Heart right ventricle (tissue), 16 donors: ENCODE measurements at regions not wholly inside any gene's neighbourhood (a gene's known extent, or its start where the extent isn't known, plus 50 kb on each side); places are given as distances from the start of the nearest gene placed in this dataset.

Experiments
- ATAC-seq, 8 donors: fragments of 200-7000 bp; cut with Tn5 transposase; one replicate each; pipeline ENCODE4 v1.9.1; 2020; ENCODE audit warnings: mild to moderate bottlenecking in 8 of 8, moderate library complexity in 8 of 8, moderate number of reproducible peaks in 1 of 8
- DNase-seq, 2 donors: peaks; one replicate each; pipeline ENCODE4 v3.0.0-alpha.2; 2020
- H3K27ac ChIP-seq, 10 donors: fragments of 200-600 bp; sonication (generic) in 2 of 10; one replicate each; pipeline versions ENCODE4 v1.5.0 to v1.8.0; 2020 to 2022; ENCODE audit warnings: mild to moderate bottlenecking in 3 of 10
- H3K27me3 ChIP-seq, 7 donors: fragments of 200-600 bp; one replicate each; pipeline ENCODE4 v1.8.0; 2021 to 2022; ENCODE audit warnings: mild to moderate bottlenecking in 2 of 7
- H3K36me3 ChIP-seq, 9 donors: fragments of 200-600 bp; sonication (generic) in 1 of 9; one replicate each; pipeline versions ENCODE4 v1.5.0 to v1.8.0; 2020 to 2022; ENCODE audit warnings: mild to moderate bottlenecking in 2 of 9
- H3K4me1 ChIP-seq, 9 donors: fragments of 200-600 bp; sonication (generic) in 1 of 9; one replicate each; pipeline versions ENCODE4 v1.5.0 to v1.8.0; 2020 to 2022; ENCODE audit warnings: mild to moderate bottlenecking in 4 of 9
- H3K4me3 ChIP-seq, 10 donors: fragments of 200-600 bp; sonication (generic) in 2 of 10; one replicate each; pipeline versions ENCODE4 v1.5.0 to v1.8.0; 2020 to 2022; ENCODE audit warnings: mild to moderate bottlenecking in 7 of 10, moderate library complexity in 2 of 10
- H3K9me3 ChIP-seq, 11 donors: fragments of 200-600 bp in 10 of 11; sonication (generic) in 2 of 11; one replicate each; pipeline versions ENCODE4 v1.5.0 to v1.8.0; 2013 to 2022; ENCODE audit warnings: mild to moderate bottlenecking in 2 of 11, control low read depth in 1 of 11, moderate library complexity in 1 of 11
- WGBS, 2 donors: extraction: QIAGEN DNeasy Blood & Tissue Kit; methylation state at CpG; one replicate each; pipeline ENCODE4 v1.1.7; 2013; ENCODE audit warnings: inconsistent platforms in 1 of 2; 5-methylcytosine and 5-hydroxymethylcytosine counted together
- intact Hi-C, 10 donors: fragments of 100-400 bp; cut with DNase I; formaldehyde crosslinking; loops; one replicate each; pipeline versions ENCODE4 v1.11.1 to v1.14.2; 2022
- TF ChIP-seq, protein P1 (sequence below), 9 donors: fragments of 200-600 bp; sonication (generic) in 2 of 9; IDR thresholded peaks; one replicate each; pipeline versions ENCODE4 v1.5.0 to v1.8.0; 2021 to 2022; ENCODE audit warnings: antibody characterized with exemption in 9 of 9, mild to moderate bottlenecking in 5 of 9, moderate library complexity in 1 of 9
- donor health status: Arrhythmogenic right ventricular cardiomyopathy.
- donor health status: ischemic (EF 13 %, LVEDD 7.1; RV severe dilation, severe dysfunction).
- donor health status: healthy with polysubstance abuse.
- donor health status: DM: no; HTN: yes; CAD: no.
- donor health status: DM: no; HTN: no; CAD: no.
- donor health status: ischemic (EF 25% LVEDD 6.9; RV normal size, moderate dysfunction).
- donor health status: ischemic (EF 25% LVEDD 5.7; RV mildly dilated, moderate dysfunction).
- donor health status: healthy.
- donor health status: DM: yes; HTN: yes; CAD: no.
- donor health status: Ischemic cardiomyopathy.
- donor health status: ischemic (EF 35%, LVEDD 5.7; RV mildly dilated, moderate dysfunction).
- donor health status: nonischemic (EF 11% LVEDD 7.7; RV severe dilation, severe dysfunction).
- donor health status: DM: yes; HTN: yes; CAD: no.
- donor health status: PGD.
- donor health status: ischemic (EF 29% LVEDD 5.4; RV normal size, mild dysfunction).
- donor health status: nonischemic (EF 23%, LVEDD 6.1; RV moderate dilation, normal function).

DNA sequence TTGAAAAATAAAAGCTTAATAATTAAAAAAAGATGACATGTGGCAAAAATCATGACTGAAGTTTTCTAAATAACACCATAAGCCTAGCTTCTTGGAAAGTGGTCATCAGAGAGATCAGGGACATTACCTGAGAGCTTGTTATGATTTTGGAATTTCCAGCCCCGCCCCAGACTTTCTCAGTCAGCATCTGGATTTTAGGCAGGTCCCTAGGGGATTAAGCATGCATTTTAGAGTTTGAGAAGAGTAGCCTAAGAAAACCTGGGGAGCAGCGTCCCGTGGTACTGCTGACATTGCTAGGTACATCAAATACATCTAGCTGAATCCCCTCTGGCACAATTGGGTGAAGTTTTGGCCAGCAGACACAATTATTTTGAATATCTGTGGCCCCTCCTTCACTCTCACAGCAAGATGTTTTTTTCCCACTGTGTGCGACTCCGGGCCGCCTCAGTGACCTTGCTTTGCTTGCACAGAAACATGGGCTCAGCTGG lies 58.7 kb upstream of the MEF2A start:
- peak overlapping the region; percentile 9 to 91 (median 80) for H3K27ac ChIP-seq
- intact Hi-C loops, result loop anchor here in 5 of 10 donors (2.0 to 5.0 kb wide), 7 partner anchors 50 to 200 kb away; partner anchors contain the start of gene MEF2A (in 2 of the 5)
- H3K36me3 ChIP-seq, result no peaks in the 10 kb centered on the region
- 29 to 39% methylated on average over 6 of the region's 6 CpGs for WGBS, 2 donors
- no peaks in the 10 kb centered on the region for H3K9me3 ChIP-seq
- TF ChIP-seq, protein P1, sequence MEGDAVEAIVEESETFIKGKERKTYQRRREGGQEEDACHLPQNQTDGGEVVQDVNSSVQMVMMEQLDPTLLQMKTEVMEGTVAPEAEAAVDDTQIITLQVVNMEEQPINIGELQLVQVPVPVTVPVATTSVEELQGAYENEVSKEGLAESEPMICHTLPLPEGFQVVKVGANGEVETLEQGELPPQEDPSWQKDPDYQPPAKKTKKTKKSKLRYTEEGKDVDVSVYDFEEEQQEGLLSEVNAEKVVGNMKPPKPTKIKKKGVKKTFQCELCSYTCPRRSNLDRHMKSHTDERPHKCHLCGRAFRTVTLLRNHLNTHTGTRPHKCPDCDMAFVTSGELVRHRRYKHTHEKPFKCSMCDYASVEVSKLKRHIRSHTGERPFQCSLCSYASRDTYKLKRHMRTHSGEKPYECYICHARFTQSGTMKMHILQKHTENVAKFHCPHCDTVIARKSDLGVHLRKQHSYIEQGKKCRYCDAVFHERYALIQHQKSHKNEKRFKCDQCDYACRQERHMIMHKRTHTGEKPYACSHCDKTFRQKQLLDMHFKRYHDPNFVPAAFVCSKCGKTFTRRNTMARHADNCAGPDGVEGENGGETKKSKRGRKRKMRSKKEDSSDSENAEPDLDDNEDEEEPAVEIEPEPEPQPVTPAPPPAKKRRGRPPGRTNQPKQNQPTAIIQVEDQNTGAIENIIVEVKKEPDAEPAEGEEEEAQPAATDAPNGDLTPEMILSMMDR (IDR thresholded peaks at IDR 0.05), result no peak
- peaks cover 3 to 87% (median 68%) of the 10 kb centered on the region in 9 donors for H3K4me1 ChIP-seq
- H3K27me3 ChIP-seq, result no peaks in the 10 kb centered on the region
- DNase-seq (no peak), ATAC-seq (no peak)
- H3K4me3 ChIP-seq, result peak overlapping the region in 2 of 10 donors; percentile 5 to 21

DNA sequence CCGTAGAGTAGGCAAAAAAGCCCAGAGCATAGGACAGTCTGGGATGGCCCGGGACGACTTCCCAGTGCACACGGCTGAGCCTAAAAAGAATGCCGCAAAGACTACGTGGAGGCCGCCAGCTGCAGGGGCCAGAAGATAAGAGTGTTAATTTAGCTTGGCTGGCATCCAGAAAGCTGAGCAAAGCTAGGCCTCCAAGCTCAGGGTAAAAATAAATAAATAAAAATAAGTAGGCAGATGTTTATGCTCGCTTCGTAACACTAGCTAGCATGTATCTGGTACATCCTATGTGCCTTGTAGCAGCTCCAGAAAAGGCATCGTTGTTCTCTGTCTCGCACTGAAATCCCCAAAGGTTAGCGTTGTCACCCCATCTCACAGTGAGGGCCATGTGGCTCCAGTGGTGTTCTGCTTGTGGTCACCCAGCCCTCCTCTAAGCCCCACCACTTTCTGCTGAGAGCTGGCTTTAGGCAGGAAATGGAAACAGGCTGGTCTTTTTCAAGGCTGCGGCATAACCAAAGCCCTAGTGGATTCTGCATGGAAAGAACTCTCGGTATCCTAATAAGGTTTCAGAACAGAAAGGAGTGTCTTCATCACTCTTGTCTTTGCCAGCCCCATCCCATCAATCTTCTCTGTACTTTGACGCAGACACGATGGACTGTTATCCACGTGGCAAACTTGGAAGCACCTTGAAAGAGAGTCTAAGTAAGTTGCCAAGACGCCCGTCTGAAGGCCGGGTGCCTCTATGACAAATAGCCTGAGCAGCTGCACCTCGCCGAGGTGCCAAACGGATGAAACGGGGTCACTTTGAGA lies 58.1 kb upstream of the MEF2A start:
- peak; percentile 78 to 92 (median 86) for ATAC-seq
- Histone ChIP-seq H3K27me3 (no peaks in the 10 kb centered on the region), H3K4me3 (peak overlapping the region in 2 of 10 donors; percentile 5 to 21), H3K4me1 (peaks cover 3 to 93% (median 74%) of the 10 kb centered on the region in 9 donors), H3K36me3 (no peaks in the 10 kb centered on the region), H3K27ac (peak overlapping the region; percentile 9 to 91 (median 80)), H3K9me3 (no peaks in the 10 kb centered on the region)
- DNase-seq, result peak; percentile 71 to 82
- 16 to 18% methylated on average over 24 of the region's 24 CpGs for WGBS, 2 donors
- intact Hi-C loops, result loop anchor here in 5 of 10 donors (2.0 to 5.0 kb wide), 8 partner anchors 50 to 200 kb away; partner anchors contain the start of gene MEF2A (in 3 of the 5)
- TF ChIP-seq, protein P1 (IDR thresholded peaks at IDR 0.05), result no peak

DNA sequence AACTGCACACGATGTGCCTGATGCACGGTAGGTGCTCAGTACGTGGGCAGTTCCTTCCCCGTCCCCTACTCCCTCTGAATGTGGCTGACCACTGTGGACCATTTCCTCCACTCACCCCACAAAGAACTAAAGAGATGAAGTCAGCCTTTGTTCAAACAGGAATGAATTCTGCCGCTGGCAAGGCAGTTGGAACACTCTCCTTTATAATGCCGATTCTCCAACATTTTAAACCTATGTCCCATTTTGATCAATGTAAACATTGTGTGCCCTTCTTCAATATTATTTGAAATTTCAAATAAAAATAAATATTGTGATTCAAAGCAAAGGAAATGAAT lies 57.5 kb upstream of the MEF2A start:
- Histone ChIP-seq H3K27me3 (no peaks in the 10 kb centered on the region), H3K9me3 (peaks cover 0 to 4% (median 0%) of the 10 kb centered on the region in 11 donors), H3K27ac (peak overlapping the region; percentile 9 to 91 (median 80)), H3K4me3 (peak overlapping the region in 1 of 10 donors; percentile 21), H3K36me3 (no peaks in the 10 kb centered on the region), H3K4me1 (peaks cover 3 to 94% (median 76%) of the 10 kb centered on the region in 9 donors)
- 41 to 50% methylated on average over 6 of the region's 6 CpGs for WGBS, 2 donors
- TF ChIP-seq, protein P1 (IDR thresholded peaks at IDR 0.05), result no peak
- peak in 4 of 8 donors; percentile 6 to 28 (median 18) for ATAC-seq
- intact Hi-C loops, result loop anchor here in 5 of 10 donors (2.0 to 5.0 kb wide), 7 partner anchors 51 to 199 kb away; partner anchors contain the start of gene MEF2A (in 3 of the 5)
- no peak for DNase-seq

- no peak for DNase-seq
- ATAC-seq, result peak in 1 of 8 donors; percentile 18
- 96 to 98% methylated on average over 3 of the region's 3 CpGs for WGBS, 2 donors
- H3K27me3 ChIP-seq, result no peaks in the 10 kb centered on the region
- TF ChIP-seq, protein P1 (IDR thresholded peaks at IDR 0.05), result no peak
- H3K9me3 ChIP-seq, result peaks cover 0 to 7% (median 0%) of the 10 kb centered on the region in 11 donors
- H3K27ac ChIP-seq, result peak overlapping the region in 4 of 10 donors; percentile 67 to 91 (median 76)
- H3K36me3 ChIP-seq, result no peaks in the 10 kb centered on the region
- H3K4me1 ChIP-seq, result peaks cover 3 to 89% (median 75%) of the 10 kb centered on the region in 9 donors
- no peak overlapping the region for H3K4me3 ChIP-seq
- intact Hi-C loops, result loop anchor here in 5 of 10 donors (2.0 to 5.0 kb wide), 7 partner anchors 52 to 198 kb away; partner anchors contain the start of gene MEF2A (in 3 of the 5)
These were observed 56.9 kb upstream of the MEF2A start for GRCh38 chr15:99508852-99509251.
